H9 (cell line): ENCODE measurements at regions not wholly inside any gene's neighbourhood (a gene's known extent, or its start where the extent isn't known, plus 50 kb on each side); places are given as distances from the start of the nearest gene placed in this dataset.

Source experiments
- DNase-seq: peaks from one replicate; pipeline ENCODE4 v3.0.0-alpha.2; 2017
- H2AFZ ChIP-seq: one replicate; pipeline ENCODE4 v1.6.1; 2013; ENCODE audit warnings: mild to moderate bottlenecking, low read length, control low read depth, moderate library complexity
- H2AK5ac ChIP-seq: 2 replicates; pipeline ENCODE4 v1.6.1; 2013; ENCODE audit warnings: low read length, control low read depth, mixed read lengths; ENCODE audit not compliant: insufficient read length
- H2BK120ac ChIP-seq: one replicate; pipeline ENCODE4 v1.6.1; 2013; ENCODE audit warnings: low read depth, mild to moderate bottlenecking, low read length, control low read depth, inconsistent platforms; ENCODE audit not compliant: poor library complexity, severe bottlenecking
- H2BK12ac ChIP-seq: 2 replicates; pipeline ENCODE4 v1.6.1; 2013; ENCODE audit warnings: low read length, control low read depth, mixed read lengths, low read depth; ENCODE audit not compliant: insufficient read length
- H2BK15ac ChIP-seq: 2 replicates; pipeline ENCODE4 v1.6.1; 2013; ENCODE audit warnings: low read depth, low read length, control low read depth
- H2BK20ac ChIP-seq: one replicate; pipeline ENCODE4 v1.6.1; 2013; ENCODE audit warnings: low read depth, mild to moderate bottlenecking, low read length, control low read depth, inconsistent platforms; ENCODE audit not compliant: poor library complexity, severe bottlenecking
- H2BK5ac ChIP-seq: 2 replicates; pipeline ENCODE4 v1.6.1; 2013; ENCODE audit warnings: low read length, control low read depth, mixed read lengths; ENCODE audit not compliant: insufficient read length
- H3K14ac ChIP-seq: 2 replicates; pipeline ENCODE4 v1.6.1; 2013; ENCODE audit warnings: low read length, control low read depth; ENCODE audit not compliant: insufficient read depth
- H3K18ac ChIP-seq: 2 replicates; pipeline ENCODE4 v1.6.1; 2013; ENCODE audit warnings: low read depth, mild to moderate bottlenecking, mixed read lengths, low read length, control low read depth; ENCODE audit not compliant: insufficient read length
- H3K23ac ChIP-seq: 2 replicates; pipeline ENCODE4 v1.6.1; 2013; ENCODE audit warnings: low read length, control low read depth, mixed read lengths, low read depth; ENCODE audit not compliant: insufficient read length
- H3K23me2 ChIP-seq: 2 replicates; pipeline ENCODE4 v1.6.1; 2013; ENCODE audit warnings: low read depth, mild to moderate bottlenecking, mixed read lengths, low read length, control low read depth; ENCODE audit not compliant: insufficient read length, poor library complexity, severe bottlenecking
- H3K27ac ChIP-seq: 2 replicates; pipeline ENCODE4 v1.5.1; 2013; ENCODE audit warnings: low read length, control low read depth, mixed read lengths, low read depth; ENCODE audit not compliant: insufficient read length
- H3K27me3 ChIP-seq: 2 replicates; pipeline ENCODE4 v1.6.1; 2013; ENCODE audit warnings: low read length, control low read depth, inconsistent platforms; ENCODE audit not compliant: insufficient read depth
- H3K4ac ChIP-seq: 2 replicates; pipeline ENCODE4 v1.6.1; 2013; ENCODE audit warnings: low read depth, mild to moderate bottlenecking, control low read depth, inconsistent platforms, low read length, moderate library complexity
- H3K4me1 ChIP-seq: 2 replicates; pipeline ENCODE4 v1.6.1; 2013; ENCODE audit warnings: low read length, control low read depth, inconsistent platforms; ENCODE audit not compliant: insufficient read depth
- H3K4me2 ChIP-seq: 2 replicates; pipeline ENCODE4 v1.6.1; 2013; ENCODE audit warnings: low read length, control low read depth, mixed read lengths; ENCODE audit not compliant: insufficient read length, insufficient read depth
- H3K56ac ChIP-seq: 2 replicates; pipeline ENCODE4 v1.6.1; 2013; ENCODE audit warnings: low read depth, mild to moderate bottlenecking, mixed read lengths, low read length, control low read depth; ENCODE audit not compliant: insufficient read length
- H3K79me1 ChIP-seq: 2 replicates; pipeline ENCODE4 v1.6.1; 2013; ENCODE audit warnings: low read depth, mild to moderate bottlenecking, moderate library complexity, low read length, control low read depth, inconsistent platforms; ENCODE audit not compliant: insufficient read depth, poor library complexity, severe bottlenecking
- H3K79me2 ChIP-seq: 2 replicates; pipeline ENCODE4 v1.6.1; 2013; ENCODE audit warnings: low read length, control low read depth, inconsistent platforms; ENCODE audit not compliant: insufficient read depth
- H3K9ac ChIP-seq: 2 replicates; pipeline ENCODE4 v1.6.1; 2013; ENCODE audit warnings: low read length, control low read depth, mixed read lengths; ENCODE audit not compliant: insufficient read length; ENCODE audit errors: extremely low read depth
- H3K9me3 ChIP-seq: one replicate; pipeline ENCODE4 v1.6.1; 2013; ENCODE audit warnings: low read depth, low read length, inconsistent platforms; ENCODE audit not compliant: control insufficient read depth
- H3T11ph ChIP-seq: one replicate; pipeline ENCODE4 v1.6.1; 2013; ENCODE audit warnings: mild to moderate bottlenecking, low read length, control low read depth, inconsistent platforms
- H4K20me1 ChIP-seq: one replicate; pipeline ENCODE4 v1.6.1; 2013; ENCODE audit not compliant: control insufficient read depth, insufficient read length, insufficient read depth
- H4K5ac ChIP-seq: 2 replicates; pipeline ENCODE4 v1.6.1; 2013; ENCODE audit warnings: low read depth, mild to moderate bottlenecking, mixed read lengths, low read length, control low read depth; ENCODE audit not compliant: insufficient read length
- H4K8ac ChIP-seq: replicated peaks from 2 replicates; pipeline ENCODE4 v1.6.1; 2013; ENCODE audit warnings: low read length, control low read depth, mixed read lengths, low read depth; ENCODE audit not compliant: insufficient read length
- H4K91ac ChIP-seq: 2 replicates; pipeline ENCODE4 v1.6.1; 2013; ENCODE audit warnings: low read depth, mild to moderate bottlenecking, moderate library complexity, mixed read lengths, low read length, control low read depth; ENCODE audit not compliant: insufficient read length
- H3K27ac Mint-ChIP-seq, 3 experiments: 2 replicates in 2 of 3; 3 replicates in 1 of 3; pipeline ENCODE4 v1.8.0; 2020 to 2021; ENCODE audit warnings: mixed read lengths in 3 of 3, mild to moderate bottlenecking in 1 of 3, moderate library complexity in 1 of 3
- H3K27me3 Mint-ChIP-seq: 2 replicates; pipeline ENCODE4 v1.8.0; 2021; ENCODE audit warnings: low read depth, mild to moderate bottlenecking, moderate library complexity, mixed read lengths
- H3K36me3 Mint-ChIP-seq, 3 experiments: 2 replicates in 2 of 3; 3 replicates in 1 of 3; pipeline ENCODE4 v1.8.0; 2020 to 2021; ENCODE audit warnings: low read depth in 3 of 3, mixed read lengths in 3 of 3; ENCODE audit not compliant: insufficient read depth in 1 of 3
- H3K4me1 Mint-ChIP-seq, 2 experiments: 2 replicates each; pipeline ENCODE4 v1.8.0; 2020; ENCODE audit warnings: mixed read lengths in 2 of 2
- H3K4me3 Mint-ChIP-seq, 2 experiments: 2 replicates in 1 of 2; 3 replicates in 1 of 2; pipeline ENCODE4 v1.8.0; 2020 to 2021; ENCODE audit warnings: mild to moderate bottlenecking in 2 of 2, mixed read lengths in 2 of 2, moderate library complexity in 1 of 2
- H3K9me3 Mint-ChIP-seq, 2 experiments: 2 replicates in 1 of 2; 3 replicates in 1 of 2; pipeline ENCODE4 v1.8.0; 2020; ENCODE audit warnings: mild to moderate bottlenecking in 2 of 2, mixed read lengths in 2 of 2, moderate library complexity in 1 of 2
- WGBS: extraction: QIAGEN DNeasy Blood & Tissue Kit; methylation state at CpG from one replicate; pipeline ENCODE4 v1.1.7; 2013; ENCODE audit warnings: missing lambda C conversion rate, low lambda C conversion rate, mixed read lengths; ENCODE audit not compliant: insufficient read length; ENCODE audit errors: extremely low coverage; 5-methylcytosine and 5-hydroxymethylcytosine counted together
- TF ChIP-seq, protein P1 (sequence below): fragments of 200-600 bp; sonication (generic); conservative IDR thresholded peaks from 3 replicates; pipeline ENCODE4 v1.8.0; 2021; ENCODE audit warnings: antibody characterized with exemption, mild to moderate bottlenecking

DNA sequence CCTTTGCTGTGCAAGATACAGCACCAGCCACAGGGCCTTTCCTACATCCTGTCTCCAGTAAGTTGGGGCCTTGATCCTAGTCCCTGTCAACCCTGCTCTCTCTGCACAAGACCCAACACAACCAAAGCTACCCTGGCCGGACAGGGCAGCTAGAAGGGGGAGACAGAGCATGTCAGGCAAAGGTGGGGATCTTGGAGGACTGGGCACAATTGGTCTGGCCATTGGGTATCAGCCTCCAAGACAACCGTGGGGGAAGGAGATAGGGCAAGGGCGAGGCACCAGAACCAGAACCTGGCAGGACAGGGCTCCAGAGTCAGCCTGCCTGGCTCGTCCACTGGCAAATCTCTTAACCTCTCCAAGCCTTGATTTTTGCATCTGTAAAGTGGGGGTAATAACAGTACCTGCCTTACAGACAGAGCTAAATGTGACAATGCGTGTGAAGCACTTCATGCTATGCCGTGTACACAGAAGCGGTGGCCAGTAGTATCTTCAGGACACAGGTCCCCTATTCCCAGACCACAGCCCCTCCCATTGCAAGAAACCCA, 51.6 kb upstream of the CDKN2AIPNL start:
- H3K4me3 Mint-ChIP-seq, result no peak overlapping the region

More for the DNA sequence above, 51.6 kb upstream of the CDKN2AIPNL start:
- H3K9ac ChIP-seq, result no peak overlapping the region
- peaks cover 8% of the 10 kb centered on the region for H3K23me2 ChIP-seq
- no peak overlapping the region for H4K5ac ChIP-seq
- no peak overlapping the region for H3K27ac ChIP-seq
- no peak overlapping the region for H2AFZ ChIP-seq
- H3K56ac ChIP-seq, result no peak overlapping the region
- H2BK120ac ChIP-seq, result no peak overlapping the region
- DNase-seq, result no peak
- Mint-ChIP-seq H3K27ac (no peak overlapping the region), H3K27me3 (peaks cover 1% of the 10 kb centered on the region), H3K36me3 (no peaks in the 10 kb centered on the region), H3K9me3 (no peaks in the 10 kb centered on the region), H3K4me1 (peaks cover 14 to 28% of the 10 kb centered on the region in 2 experiments)
- no peak overlapping the region for H2BK5ac ChIP-seq
- no peak overlapping the region for H4K91ac ChIP-seq
- H3K18ac ChIP-seq, result no peak overlapping the region
- no peaks in the 10 kb centered on the region for H4K20me1 ChIP-seq
- no peak overlapping the region for H3T11ph ChIP-seq
- H2BK12ac ChIP-seq, result no peak overlapping the region
- no peak overlapping the region for H2BK20ac ChIP-seq
- H3K79me2 ChIP-seq, result no peaks in the 10 kb centered on the region
- no peak overlapping the region for H3K4ac ChIP-seq
- H3K23ac ChIP-seq, result no peak overlapping the region
- H2BK15ac ChIP-seq, result no peak overlapping the region
- H4K8ac ChIP-seq, result no peak overlapping the region
- no peak overlapping the region for H2AK5ac ChIP-seq
- WGBS, result no CpG with 5 or more reads among the region's 7 CpGs
- no peaks in the 10 kb centered on the region for H3K9me3 ChIP-seq
- no peaks in the 10 kb centered on the region for H3K27me3 ChIP-seq
- H3K4me1 ChIP-seq, result peaks cover 4% of the 10 kb centered on the region; the same call in 1 of the 2 replicates
- H3K79me1 ChIP-seq, result no peaks in the 10 kb centered on the region
- H3K4me2 ChIP-seq, result no peak overlapping the region
- TF ChIP-seq, protein P1, sequence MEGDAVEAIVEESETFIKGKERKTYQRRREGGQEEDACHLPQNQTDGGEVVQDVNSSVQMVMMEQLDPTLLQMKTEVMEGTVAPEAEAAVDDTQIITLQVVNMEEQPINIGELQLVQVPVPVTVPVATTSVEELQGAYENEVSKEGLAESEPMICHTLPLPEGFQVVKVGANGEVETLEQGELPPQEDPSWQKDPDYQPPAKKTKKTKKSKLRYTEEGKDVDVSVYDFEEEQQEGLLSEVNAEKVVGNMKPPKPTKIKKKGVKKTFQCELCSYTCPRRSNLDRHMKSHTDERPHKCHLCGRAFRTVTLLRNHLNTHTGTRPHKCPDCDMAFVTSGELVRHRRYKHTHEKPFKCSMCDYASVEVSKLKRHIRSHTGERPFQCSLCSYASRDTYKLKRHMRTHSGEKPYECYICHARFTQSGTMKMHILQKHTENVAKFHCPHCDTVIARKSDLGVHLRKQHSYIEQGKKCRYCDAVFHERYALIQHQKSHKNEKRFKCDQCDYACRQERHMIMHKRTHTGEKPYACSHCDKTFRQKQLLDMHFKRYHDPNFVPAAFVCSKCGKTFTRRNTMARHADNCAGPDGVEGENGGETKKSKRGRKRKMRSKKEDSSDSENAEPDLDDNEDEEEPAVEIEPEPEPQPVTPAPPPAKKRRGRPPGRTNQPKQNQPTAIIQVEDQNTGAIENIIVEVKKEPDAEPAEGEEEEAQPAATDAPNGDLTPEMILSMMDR, result no peak
- H3K14ac ChIP-seq, result no peak overlapping the region
